ENCODE measurements at regions not wholly inside any gene's neighbourhood (a gene's known extent, or its start where the extent isn't known, plus 50 kb on each side); places are given as distances from the start of the nearest gene placed in this dataset.

DNA sequence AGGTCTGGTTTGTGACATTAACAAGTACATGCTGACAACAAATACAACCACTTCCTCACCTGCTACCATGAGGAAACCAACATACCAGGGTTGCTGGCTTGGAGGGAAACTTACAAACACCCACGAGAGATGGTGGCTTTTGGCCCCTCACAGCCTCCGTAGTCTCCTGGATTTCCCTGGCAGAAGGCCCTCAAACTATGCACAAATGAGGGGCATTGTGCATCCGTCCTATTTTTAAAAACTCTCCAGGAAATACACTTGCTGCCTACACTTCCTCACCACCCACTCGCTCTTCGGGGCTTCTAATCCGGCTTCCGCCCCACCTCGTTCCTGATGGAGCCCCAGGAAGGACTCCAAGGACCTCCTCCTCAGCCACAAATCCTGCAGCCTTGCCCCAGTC lies 355.0 kb upstream of the GATB start:
- intact Hi-C loops (cut with micrococcal nuclease) = loop anchor here (2.0 kb wide), 1 partner anchor 15 kb away; no protein-coding TSS in a partner anchor

DNA sequence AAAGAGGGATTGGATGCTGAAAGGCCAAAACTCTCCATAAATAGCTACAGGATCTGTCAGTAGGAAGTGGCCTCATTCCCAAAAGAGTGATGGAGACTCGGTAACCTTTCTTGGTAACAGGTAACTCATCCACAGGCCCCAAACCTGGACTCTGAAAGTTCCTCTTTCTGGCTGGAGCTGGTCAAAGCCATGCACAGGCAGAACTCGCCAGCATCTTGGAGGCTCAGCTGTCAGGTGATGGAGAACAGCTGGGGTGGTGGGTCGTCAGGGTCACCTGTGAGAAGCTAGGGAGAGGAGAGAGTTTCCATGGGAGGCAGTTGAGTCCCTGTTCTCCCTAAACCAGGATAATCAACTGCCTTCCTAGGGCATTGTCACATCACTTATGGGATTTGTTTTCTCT lies 354.3 kb upstream of the GATB start:
- intact Hi-C loops (cut with micrococcal nuclease) = loop anchor here (2.0 kb wide), 1 partner anchor 14 kb away; no protein-coding TSS in a partner anchor

DNA sequence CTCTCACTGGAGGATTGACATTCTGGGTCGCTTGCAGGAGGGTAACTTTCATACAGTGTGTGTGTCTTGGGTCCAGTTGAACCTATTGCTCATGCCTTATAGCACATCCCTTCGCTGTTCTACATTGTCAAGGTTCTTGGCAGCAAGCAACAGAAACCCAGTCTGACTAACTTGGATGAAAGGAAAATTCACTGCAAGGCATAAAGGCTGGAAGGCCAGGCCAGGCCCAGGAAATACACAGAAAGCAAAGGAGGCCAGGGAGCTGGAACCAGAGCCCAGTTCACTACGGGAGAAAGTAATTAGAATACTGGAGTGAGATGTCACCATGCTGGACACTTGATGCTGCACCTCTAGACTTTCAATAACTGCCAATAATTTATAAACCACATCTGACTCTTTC lies 353.8 kb upstream of the GATB start:
- intact Hi-C loops (cut with micrococcal nuclease) = loop anchor here (2.0 kb wide), 1 partner anchor 14 kb away; no protein-coding TSS in a partner anchor

DNA sequence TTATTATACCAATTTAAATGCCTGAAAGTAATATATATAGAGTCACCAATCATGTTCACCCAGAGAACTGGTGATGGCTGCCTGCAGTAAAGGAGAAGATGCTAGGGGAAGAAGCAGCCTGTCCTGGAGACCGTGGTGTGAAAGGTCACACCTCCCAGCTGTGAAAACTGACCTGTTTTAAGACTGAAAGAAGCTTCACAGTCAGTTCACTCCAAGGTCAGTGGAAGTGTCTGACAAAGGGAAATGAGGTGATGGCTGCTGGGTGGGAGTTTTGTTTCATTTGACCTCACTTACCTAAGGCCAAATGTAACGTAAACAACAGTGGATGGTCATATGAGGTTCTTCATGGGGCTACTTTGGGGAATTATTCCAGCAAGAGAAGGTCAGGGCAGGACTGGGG lies 352.1 kb upstream of the GATB start:
- intact Hi-C loops (cut with micrococcal nuclease) = no loop called here

GRCh38 chr4:152112190-152112589 lies 351.4 kb upstream of the GATB start:
- intact Hi-C loops (cut with micrococcal nuclease) = no loop called here

DNA sequence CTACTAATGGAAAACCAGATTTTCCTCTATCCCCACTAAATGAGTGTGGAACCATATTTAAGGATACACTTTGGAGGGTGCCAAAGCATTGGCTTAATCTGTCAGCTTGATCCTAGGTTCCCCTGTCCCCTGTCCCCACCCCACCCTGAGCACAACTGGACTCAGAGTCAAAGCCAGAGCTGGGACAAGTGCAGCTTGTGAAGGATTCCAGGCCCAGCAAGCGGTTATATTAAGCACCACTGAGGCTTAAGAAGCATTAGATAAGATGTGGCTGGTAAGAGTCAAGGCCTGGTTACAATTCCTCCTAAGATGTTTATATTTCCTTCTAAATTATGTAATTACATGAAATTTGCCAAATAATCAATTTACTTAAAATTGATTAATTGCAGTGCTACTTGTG lies 350.0 kb upstream of the GATB start:
- intact Hi-C loops (cut with micrococcal nuclease) = no loop called here

DNA sequence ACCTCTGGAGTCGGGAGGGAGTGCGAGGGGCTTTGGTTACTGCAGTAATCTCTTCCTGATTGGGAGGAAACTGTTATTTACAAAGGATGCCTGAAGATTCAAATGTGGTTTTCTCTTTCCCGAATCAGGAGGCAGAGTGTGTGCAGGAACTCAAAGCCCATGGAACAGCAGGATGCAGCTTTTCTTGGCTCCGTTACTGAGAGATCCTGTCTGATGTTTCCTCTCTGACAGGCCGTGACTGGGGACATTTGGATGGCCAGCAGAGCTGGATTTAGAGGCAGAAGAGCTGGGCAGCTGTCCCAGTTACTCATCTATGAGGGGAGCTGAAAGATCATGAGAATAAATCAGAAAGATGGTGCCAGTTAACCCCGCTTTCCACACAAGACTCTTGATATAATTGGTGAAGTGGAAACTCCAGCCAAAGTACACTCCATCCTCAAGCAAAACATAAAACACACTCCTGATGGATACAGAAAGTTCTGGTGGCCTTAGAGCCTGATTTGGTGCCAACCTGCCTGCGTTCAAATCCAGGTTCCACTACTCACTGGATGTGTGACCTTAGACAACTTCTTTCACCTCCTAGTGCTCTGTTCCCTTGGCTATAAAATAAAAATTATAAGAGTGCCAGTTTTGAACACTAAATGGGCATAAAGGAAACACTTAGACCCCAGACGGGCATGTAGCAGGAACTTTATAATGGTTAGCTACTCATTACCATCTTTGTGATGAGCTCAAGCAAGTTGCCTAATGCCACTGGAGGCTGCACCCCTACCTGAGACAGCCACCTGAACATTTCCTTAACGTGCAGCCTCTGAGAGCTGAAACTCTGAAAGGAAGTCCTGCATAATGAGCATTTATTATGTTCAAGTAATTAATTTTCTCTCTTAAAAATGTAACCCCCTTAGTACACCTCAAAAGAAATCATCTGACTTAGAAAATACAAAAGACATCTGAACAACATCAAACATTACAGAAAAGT lies 349.0 kb upstream of the GATB start:
- intact Hi-C loops (cut with micrococcal nuclease) = loop anchor here (10.0 kb wide), 2 partner anchors 145 to 1095 kb away; partner anchors contain the start of gene LRBA

DNA sequence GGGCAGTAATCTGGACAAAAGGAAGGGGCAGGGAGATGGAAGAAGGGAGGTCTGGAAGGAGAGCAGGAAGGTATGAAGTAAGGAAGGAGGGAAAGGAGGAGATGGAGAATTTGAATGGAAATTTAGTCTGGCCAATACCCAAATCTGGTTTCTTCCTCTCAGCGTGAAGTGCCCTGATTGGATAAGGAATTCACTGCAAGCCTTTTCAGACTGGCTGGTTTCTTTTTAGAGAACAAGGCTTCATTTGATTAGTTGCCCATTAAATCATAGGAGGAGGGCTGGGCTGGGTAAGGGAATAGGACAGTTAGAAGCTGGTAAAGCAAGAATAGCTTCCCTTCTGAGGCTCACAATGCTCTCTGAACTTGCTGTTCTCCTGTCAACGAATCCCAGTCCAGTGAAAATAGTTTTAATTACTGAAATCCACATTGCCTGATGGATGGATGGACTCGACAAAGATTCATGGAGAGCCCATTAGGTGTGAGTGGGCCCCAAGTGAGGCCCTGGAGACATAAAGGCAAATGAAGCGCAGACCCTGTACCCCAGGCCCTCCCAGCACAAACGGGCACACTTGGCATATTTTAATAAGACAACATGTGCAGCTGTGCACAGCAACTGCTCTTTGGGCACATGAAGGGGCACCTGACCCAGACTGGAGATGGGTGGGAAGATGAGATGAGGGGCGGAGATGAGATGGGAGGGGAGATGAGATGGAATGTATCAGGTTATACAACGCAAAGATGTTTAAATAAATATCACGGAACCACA lies 347.1 kb upstream of the GATB start:
- intact Hi-C loops (cut with micrococcal nuclease) = loop anchor here (10.0 kb wide), 2 partner anchors 147 to 1093 kb away; partner anchors contain the start of gene LRBA

DNA sequence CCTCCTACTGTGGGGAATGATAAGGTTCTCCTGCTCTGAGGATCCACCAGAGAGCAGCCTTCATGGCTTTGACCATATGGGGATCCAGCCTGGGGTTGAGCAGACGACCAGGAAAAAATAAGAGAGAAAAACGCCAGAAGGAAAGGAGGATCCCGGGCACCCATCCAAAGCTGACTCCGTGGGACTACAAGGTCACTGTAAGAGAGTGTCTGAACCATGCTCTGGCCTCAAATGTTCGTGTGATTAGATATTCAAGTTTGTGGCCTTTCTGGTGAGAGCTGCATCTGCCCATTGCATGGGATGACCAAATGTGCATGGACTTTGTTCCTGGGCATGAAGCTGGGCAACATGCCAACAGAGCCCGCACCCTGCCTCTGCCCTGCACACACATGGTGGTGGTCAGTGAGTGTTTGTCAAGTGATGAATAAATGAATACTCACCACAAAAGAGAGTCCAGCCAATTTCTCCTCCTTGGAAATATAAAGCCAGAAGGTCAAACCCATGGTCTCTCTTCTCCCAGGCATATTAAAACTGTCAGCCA lies 346.0 kb upstream of the GATB start:
- intact Hi-C loops (cut with micrococcal nuclease) = loop anchor here (10.0 kb wide), 2 partner anchors 148 to 1092 kb away; partner anchors contain the start of gene LRBA

DNA sequence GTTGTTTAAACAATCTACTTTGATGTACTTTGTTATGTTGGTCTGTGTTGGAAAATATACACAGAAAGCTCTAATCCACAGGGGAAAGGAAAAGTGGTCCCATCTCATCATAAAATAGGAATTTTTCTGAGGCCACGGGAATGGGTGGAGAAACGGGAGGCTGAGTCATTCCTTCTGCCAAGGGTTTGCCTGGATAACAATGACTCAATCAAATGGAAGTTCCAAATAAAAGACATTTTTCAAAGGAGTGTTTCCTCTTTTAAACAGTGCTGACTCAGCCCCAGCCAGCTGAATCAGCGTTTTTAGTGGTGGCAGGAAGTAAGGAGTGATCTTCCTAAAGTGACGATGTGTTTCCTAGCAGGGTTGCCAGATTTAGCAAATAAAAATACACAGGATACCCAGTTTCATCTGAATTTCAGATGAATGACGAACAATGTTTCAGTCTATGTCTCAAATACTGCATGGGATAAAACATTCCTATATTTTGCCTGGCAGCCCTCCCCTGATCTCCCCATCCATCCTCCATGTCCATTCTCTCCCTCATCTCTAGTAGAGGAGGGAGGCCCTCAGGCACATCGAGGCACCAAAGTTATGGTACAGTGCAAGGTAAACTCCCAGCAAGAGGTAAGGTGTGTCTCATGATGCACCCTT lies 345.4 kb upstream of the GATB start:
- intact Hi-C loops (cut with micrococcal nuclease) = loop anchor here (10.0 kb wide), 2 partner anchors 149 to 1091 kb away; partner anchors contain the start of gene LRBA

GRCh38 chr4:152104901-152105357 lies 344.1 kb upstream of the GATB start:
- intact Hi-C loops (cut with micrococcal nuclease) = loop anchor here (5.0 to 10.0 kb wide), 3 partner anchors 43 to 1090 kb away; partner anchors contain the start of gene LRBA

- intact Hi-C loops (cut with micrococcal nuclease) = loop anchor here (5.0 to 10.0 kb wide), 3 partner anchors 42 to 1090 kb away; partner anchors contain the start of gene LRBA
Measured at GRCh38 chr4:152104356-152104755, 343.5 kb upstream of the GATB start.

DNA sequence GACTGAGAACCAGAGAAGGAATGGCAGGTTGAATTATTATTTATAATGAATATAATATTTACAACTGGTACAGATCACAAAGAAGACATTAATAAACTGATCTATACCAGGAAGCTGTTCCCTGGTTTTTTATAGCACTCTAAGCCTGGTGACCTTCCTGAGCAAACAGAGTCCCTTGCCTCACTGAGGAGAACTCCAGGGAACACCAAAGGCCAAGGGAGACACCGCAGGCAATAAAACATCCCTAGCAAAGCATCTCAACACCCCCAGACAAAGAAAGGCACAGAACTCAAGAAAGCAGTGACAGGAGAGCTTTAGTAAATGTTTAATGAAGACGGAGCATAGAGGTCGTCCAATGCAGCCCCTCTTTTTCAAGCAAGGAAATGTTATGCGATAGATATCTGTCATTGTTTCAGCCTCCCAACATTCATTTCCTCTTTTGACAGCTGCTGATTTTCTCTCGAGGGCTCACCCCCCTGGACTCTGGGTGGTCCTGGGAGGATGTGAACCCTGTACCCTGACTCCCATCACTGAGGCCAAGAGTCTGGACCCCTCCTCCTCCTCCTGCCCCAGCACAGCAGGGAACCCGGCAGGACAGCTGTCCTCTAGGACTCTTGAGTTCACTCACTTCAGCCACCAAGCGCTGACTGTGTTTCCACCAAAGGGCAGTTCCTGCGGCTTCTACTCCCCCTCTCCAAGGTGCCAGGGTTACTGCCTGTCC lies 342.5 kb upstream of the GATB start:
- intact Hi-C loops (cut with micrococcal nuclease) = loop anchor here (5.0 to 10.0 kb wide), 3 partner anchors 41 to 1089 kb away; partner anchors contain the start of gene LRBA

DNA sequence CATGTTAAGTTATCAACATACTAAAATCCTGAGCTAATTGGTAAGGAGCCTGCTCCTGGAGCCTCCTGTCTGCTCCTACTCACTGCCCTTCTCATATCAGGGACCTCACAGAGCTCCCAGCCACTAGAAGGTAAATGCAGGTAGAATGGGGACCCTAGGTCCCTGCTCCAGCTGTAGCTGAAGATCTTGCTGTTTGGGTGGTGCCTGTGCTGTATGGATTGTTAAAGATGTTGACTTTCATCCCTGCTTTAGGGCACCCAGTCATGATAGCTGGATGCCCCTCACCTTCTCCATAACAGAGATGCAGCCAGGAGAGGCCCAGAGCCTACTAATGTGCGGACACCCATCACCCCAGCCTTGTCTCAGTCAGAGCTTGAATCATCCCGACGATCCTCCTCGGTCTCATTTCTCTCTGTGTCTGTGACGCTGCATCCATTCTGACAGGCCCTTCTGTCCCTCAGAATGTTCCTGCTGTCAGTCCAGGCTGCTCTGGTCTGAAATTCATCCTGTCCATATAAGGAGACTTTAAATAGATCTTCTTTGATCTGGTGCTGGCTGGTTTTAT lies 341.7 kb upstream of the GATB start:
- intact Hi-C loops (cut with micrococcal nuclease) = loop anchor here (5.0 to 10.0 kb wide), 3 partner anchors 40 to 1088 kb away; partner anchors contain the start of gene LRBA

DNA sequence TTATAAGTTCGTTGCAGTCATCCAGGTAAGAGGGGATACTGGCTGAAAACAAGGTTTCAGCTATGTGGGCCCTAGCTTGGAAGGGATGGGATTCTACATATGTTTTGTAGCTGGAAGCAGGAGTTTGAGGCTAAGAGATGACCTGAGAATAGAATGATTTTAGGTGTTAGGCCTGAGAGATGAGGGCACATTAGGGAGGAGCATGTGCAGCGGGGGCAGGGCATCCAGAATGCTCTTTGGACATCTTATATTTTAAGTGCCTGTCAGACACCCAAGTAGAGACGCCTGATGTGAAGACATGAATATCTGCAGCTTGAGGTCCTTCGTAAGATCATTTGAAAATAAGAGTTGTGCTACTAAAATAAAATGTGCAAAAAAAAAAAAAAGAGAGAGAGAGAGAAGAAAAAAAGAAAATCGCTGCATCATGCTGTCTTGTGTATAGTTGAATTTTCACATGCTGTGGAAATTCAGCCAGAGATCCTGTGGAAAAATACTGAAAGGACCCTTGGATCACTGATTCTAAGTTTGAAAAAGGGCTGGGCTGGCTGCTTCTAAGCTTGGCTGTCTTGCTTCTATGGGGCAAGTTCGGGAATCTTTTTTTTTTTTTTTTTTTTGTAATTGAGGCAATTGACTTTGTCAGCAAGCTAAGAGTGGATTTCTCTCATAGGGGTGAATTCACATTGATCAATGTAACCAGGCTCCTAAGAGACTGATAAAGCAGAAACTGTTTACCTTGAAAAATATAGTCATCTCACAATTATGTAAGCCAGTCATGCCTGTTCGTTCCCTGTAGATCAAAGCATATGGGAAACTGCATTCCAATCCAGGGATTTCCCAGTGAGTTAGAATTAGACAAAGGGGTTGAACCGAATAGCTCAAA lies 341.0 kb upstream of the GATB start:
- intact Hi-C loops (cut with micrococcal nuclease) = loop anchor here (2.0 to 10.0 kb wide), 4 partner anchors 13 to 1087 kb away; partner anchors contain the start of gene LRBA

DNA sequence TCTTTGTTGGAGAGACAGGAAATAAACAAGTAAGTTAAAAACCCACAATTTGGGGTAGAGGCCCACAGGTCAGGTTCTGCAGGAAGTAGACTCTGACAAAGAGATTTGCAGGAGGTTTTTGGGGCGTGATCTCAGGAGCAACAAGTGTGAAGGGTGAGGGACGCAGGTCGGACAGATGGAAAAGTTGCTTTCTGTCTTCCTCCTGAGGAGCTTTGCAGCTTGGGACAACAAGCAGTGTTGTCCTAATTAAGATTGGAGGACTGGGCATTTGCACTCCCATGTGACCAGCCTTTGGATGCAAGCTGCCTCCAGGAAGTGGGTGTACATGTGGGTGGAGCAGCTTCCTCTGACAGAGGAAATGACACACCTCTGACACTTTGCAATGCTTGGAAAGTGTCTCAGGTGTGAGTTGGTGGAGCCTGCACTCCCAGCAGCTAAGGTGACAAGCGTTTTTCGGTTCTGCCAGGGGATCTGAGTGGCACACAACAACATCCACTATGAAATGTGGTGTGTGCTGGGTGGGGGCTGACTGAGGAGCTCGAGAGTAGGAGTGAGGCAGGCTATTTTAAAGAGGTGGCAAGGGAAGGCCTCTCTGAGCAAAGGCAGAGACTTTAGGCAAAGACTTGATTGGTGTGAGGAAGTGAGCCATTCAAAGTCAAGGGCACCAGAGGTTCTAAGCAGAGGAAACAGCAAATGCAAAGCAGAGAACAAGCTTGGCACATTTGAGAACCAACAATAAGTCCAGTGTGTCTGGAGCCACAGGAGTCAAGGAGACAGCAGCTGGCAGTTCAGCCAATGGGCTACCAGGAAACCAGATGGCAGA lies 339.8 kb upstream of the GATB start:
- intact Hi-C loops (cut with micrococcal nuclease) = loop anchor here (1.0 to 10.0 kb wide), 7 partner anchors 14 to 1086 kb away; partner anchors contain the start of genes FBXW7, GATB and LRBA

- intact Hi-C loops (cut with micrococcal nuclease) = loop anchor here (1.0 to 10.0 kb wide), 7 partner anchors 15 to 1085 kb away; partner anchors contain the start of genes FBXW7, GATB and LRBA
Measured at GRCh38 chr4:152099981-152100378, 339.2 kb upstream of the GATB start.
